HG03097 (cell line): ENCODE measurements at regions not wholly inside any gene's neighbourhood (a gene's known extent, or its start where the extent isn't known, plus 50 kb on each side); places are given as distances from the start of the nearest gene placed in this dataset.
"Not testable (repeated sequence)": the region's sequence is repeated elsewhere in the genome, so short reads cannot be mapped to it uniquely, and the experiment has no call there.

Experiments used
- ATAC-seq: cut with Tn5 transposase; IDR thresholded peaks from one replicate; pipeline ENCODE4 v1.9.1; 2021; ENCODE audit not compliant: unreplicated experiment, low FRiP score

DNA sequence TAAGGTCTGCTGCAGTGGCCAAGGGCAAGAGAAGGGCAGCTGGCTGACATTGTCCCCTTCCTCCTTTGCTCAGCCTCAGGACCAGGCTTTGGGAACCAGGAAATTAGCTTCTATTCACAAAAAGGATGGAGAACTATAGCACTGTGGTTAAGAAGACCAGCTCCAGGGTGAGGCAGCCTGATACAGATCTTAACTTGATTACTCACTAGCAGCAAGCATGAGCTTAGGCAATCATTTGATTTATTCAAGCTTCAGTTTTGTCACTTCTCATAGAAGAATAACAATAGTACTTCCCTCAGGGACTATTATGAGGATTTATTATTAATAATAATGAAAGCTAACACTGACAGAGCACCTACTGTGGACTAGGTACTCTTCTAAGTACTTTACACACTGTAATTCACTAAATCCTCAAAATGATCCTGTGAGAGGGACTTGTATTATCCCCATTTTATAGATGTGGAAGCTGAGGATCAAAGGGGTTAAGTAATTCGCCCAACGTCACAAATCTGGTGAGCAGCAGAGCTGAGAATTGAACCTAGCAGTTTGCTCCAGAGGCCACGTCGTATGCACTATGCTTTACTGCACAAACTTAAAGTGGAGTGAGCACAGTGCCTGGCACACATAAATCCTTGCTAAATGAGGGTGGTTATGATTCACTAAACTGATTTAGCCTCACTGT, 130.4 kb upstream of the PAK3 start:
- no peak for ATAC-seq

- ATAC-seq = no peak
These were observed 131.2 kb upstream of the PAK3 start for GRCh38 chrX:110964786-110965185.

- ATAC-seq = no peak
These were observed 133.5 kb upstream of the PAK3 start for GRCh38 chrX:110962451-110962850.

- ATAC-seq = no peak
These were observed 140.3 kb upstream of the PAK3 start for GRCh38 chrX:110955706-110956105.

- no peak for ATAC-seq
These were observed 141.4 kb upstream of the PAK3 start for GRCh38 chrX:110954428-110955100.

DNA sequence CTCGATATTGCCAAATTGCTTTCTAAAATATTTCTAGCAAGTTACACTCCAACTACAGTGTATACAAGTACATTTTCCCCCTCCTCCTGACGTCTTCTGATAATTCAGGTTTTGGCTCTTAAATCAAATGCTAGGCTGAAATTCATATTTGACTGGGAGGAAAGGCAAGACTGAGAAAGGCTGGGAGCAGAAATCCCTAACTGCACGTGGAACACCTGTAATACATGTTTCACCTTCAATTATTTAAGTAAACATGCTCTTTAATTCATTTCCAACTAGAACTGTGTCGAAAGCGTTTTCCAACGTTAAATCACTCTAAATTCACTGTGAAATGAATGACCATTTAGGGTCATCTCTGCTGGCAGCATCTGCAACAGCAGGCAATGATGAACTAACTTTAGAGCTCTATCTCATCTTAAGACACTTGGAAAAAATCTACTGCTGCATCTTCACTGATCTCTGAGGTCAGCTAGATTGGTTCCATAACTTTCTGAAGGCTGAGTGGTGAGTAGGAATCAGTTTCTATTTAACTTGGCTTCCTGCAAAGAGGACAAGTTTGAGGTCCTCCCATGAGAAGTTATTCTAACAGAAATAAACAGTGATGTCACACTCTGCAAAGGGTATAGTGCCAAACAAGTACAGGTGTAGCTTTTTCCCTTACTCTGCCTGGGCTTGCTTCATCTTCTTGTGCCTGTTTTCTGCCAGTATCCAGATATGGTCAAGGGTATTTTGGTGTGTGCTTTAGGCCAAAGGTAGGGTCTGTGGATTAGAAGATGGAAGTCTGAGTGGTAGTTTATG, 144.3 kb upstream of the PAK3 start:
- ATAC-seq = no peak

- no peak for ATAC-seq
These were observed 149.4 kb upstream of the CHRDL1 start for GRCh38 chrX:110944751-110945675.

- no peak for ATAC-seq
These were observed 148.7 kb upstream of the CHRDL1 start for GRCh38 chrX:110944311-110944750.

- ATAC-seq = no peak
These were observed 146.3 kb upstream of the CHRDL1 start for GRCh38 chrX:110941906-110942305.

- no peak for ATAC-seq
These were observed 143.5 kb upstream of the CHRDL1 start for GRCh38 chrX:110938977-110939732.

- ATAC-seq = no peak
These were observed 129.3 kb upstream of the CHRDL1 start for GRCh38 chrX:110924871-110925270.

GRCh38 chrX:110920991-110921390, 125.4 kb upstream of the CHRDL1 start:
- no peak for ATAC-seq

DNA sequence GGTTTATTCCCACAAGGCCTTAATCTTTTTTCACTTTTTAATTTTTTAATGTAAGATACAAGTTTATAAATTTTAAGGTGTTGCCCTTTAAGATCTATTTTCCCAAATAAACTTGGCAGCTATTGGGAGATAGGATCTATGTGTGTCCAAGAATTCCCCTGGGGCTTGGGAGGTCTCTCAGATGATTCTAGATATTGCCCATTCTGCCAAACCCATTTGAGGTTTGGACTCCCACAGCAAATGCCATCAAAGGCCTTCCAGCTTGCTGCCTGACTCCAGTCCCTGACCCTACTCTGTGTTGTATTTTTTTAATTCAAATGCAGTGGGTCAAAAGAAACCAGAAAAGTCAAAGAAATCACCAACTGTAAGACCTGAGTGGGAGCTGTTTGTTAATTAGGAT, 120.0 kb upstream of the CHRDL1 start:
- ATAC-seq = no peak

- no peak for ATAC-seq
These were observed 119.5 kb upstream of the CHRDL1 start for GRCh38 chrX:110915111-110915510.

GRCh38 chrX:110914281-110914680, 118.7 kb upstream of the CHRDL1 start:
- ATAC-seq = no peak

DNA sequence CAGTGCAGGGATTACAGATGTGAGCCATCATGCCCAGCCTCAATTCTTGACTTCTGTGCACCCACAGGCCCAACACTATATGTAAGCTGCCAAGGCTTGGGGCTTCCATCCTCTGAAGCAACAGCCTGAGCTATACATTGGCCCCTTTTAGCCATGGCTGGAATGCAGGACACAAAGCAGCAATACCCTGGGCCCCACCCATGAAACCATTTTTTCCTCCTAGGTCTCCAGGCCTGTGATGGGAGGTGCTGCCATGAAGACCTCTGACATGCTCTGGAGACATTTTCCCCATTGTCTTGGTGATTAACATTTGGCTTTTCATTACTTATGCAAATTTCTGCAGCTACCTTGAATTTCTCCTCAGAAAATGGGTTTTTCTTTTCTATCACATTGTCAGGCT, 109.1 kb upstream of the CHRDL1 start:
- not testable (repeated sequence) for ATAC-seq

DNA sequence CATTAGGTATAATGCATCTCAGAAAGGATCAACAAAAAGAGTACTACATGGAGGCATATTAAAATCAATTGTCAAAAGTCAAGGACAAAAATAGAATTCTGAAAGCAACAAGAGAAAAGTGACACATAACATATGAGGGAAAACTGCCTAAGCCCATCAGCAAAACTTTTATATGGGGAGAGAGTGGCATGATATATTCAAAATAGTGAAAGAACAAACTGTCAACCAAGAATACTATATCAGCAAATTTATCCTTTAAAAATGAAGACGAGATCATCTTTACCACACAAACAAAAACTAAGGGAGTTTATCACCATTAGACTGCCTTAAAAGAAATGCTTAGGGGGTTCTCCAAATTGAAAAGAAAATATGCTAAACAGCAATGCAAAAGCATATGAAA, 86.4 kb upstream of the CHRDL1 start:
- no peak for ATAC-seq

DNA sequence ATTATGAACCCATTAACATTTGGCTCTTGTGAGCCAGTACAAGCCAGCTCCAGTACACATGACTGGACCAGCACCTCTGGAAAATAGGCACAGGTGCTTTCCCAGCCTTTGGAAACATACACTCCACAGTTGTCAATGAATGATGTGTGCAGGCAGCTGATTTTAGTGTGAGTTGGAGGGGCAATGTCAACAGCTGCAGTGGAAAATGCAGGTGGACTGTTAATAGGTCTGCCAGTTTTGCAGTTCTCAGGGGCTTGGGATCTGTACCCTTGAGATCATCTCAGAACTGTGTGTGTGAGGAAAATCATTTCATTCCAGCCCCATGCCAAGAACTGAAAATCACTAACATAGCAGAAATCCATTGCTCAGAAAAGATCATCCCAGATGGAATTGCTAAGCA, 81.7 kb upstream of the CHRDL1 start:
- no peak for ATAC-seq

DNA sequence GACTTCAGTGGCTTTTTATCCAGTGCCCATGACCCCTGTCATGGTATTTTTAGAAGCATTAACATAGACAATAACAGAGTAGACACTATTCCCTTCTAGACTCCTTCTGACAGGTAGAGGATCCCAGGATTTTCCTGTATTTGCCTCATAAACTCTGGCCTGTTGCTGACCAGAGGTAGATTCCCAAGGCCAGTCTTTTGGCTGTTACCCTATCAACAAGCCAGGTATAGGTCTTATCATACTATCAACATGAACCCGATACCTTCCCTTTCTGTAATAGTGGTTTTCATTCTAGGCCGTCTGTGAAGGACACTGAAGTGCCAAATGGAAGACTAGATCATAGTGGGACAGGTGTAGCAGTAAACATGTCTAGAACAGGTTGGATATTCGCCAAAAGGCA, 76.2 kb upstream of the CHRDL1 start:
- ATAC-seq = no peak

- no peak for ATAC-seq
These were observed 70.8 kb upstream of the CHRDL1 start for GRCh38 chrX:110866421-110866820.
